BE2C (cell line): ENCODE measurements at regions not wholly inside any gene's neighbourhood (a gene's known extent, or its start where the extent isn't known, plus 50 kb on each side); places are given as distances from the start of the nearest gene placed in this dataset.
"Not testable (repeated sequence)": the region's sequence is repeated elsewhere in the genome, so short reads cannot be mapped to it uniquely, and the experiment has no call there.

ENCODE experiments used
- DNase-seq: peaks from one replicate; pipeline ENCODE4 v3.0.0-alpha.2; 2020
- H3K27me3 ChIP-seq: fragments of 250-450 bp; sonication (Bioruptor Pico); 2 replicates; pipeline ENCODE4 v1.5.1; 2020; ENCODE audit warnings: mild to moderate bottlenecking
- H3K36me3 ChIP-seq: fragments of 250-450 bp; sonication (Bioruptor Pico); 2 replicates; pipeline ENCODE4 v1.5.1; 2020; ENCODE audit warnings: mild to moderate bottlenecking
- H3K4me1 ChIP-seq: fragments of 250-450 bp; sonication (Bioruptor Pico); 2 replicates; pipeline ENCODE4 v1.5.1; 2020
- H3K4me3 ChIP-seq: 2 replicates; pipeline ENCODE4 v1.5.1; 2011; ENCODE audit warnings: low read depth, low read length
- H3K9me3 ChIP-seq: fragments of 250-450 bp; sonication (Bioruptor Pico); 2 replicates; pipeline ENCODE4 v1.5.1; 2020
- TF ChIP-seq, protein P1 (sequence below): IDR thresholded peaks from 2 replicates; pipeline ENCODE4 v1.5.1; 2012; ENCODE audit warnings: mild to moderate bottlenecking, low read depth, low read length

DNA sequence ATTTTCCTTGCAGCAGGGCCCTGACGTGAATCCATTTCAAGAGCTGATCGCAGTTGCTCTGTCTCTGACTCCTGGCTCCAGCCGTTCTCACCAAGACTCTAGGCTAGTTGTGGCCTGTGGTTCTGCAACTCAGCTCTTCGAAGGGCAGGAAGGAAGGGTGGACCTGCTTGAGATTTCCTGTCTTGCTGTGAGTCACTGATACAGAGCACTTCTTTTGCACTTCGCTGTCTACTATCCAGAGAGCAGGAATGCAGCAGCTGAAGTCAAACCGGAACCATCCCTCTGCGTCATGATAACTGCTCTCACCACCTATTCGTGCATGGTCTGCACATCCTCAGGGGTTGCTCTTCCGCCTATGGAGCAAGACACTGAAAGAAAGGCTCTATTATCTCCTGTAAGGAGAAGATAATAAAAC lies 59.7 kb downstream of the RAP2B start:
- no peaks in the 10 kb centered on the region for H3K27me3 ChIP-seq
- H3K9me3 ChIP-seq = no peaks in the 10 kb centered on the region
- H3K36me3 ChIP-seq = no peaks in the 10 kb centered on the region
- H3K4me1 ChIP-seq = no peaks in the 10 kb centered on the region
- TF ChIP-seq, protein P1, sequence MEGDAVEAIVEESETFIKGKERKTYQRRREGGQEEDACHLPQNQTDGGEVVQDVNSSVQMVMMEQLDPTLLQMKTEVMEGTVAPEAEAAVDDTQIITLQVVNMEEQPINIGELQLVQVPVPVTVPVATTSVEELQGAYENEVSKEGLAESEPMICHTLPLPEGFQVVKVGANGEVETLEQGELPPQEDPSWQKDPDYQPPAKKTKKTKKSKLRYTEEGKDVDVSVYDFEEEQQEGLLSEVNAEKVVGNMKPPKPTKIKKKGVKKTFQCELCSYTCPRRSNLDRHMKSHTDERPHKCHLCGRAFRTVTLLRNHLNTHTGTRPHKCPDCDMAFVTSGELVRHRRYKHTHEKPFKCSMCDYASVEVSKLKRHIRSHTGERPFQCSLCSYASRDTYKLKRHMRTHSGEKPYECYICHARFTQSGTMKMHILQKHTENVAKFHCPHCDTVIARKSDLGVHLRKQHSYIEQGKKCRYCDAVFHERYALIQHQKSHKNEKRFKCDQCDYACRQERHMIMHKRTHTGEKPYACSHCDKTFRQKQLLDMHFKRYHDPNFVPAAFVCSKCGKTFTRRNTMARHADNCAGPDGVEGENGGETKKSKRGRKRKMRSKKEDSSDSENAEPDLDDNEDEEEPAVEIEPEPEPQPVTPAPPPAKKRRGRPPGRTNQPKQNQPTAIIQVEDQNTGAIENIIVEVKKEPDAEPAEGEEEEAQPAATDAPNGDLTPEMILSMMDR = no peak
- no peak overlapping the region for H3K4me3 ChIP-seq
- no peak for DNase-seq

- H3K9me3 ChIP-seq, DNase-seq, H3K4me1 ChIP-seq, H3K4me3 ChIP-seq, H3K36me3 ChIP-seq, H3K27me3 ChIP-seq: not testable (repeated sequence)
Measured at GRCh38 chr3:153226877-153227276, 64.9 kb downstream of the RAP2B start.

- not testable (repeated sequence) for H3K27me3 ChIP-seq, H3K36me3 ChIP-seq
Measured at GRCh38 chr3:153230427-153230826, 68.4 kb downstream of the RAP2B start.

GRCh38 chr3:153231245-153231644 lies 69.2 kb downstream of the RAP2B start:
- not testable (repeated sequence) for H3K9me3 ChIP-seq, H3K4me1 ChIP-seq, H3K27me3 ChIP-seq, DNase-seq, H3K4me3 ChIP-seq, H3K36me3 ChIP-seq

More at GRCh38 chr3:153230427-153230826, 68.4 kb downstream of the RAP2B start:
- not testable (repeated sequence) for H3K4me3 ChIP-seq, DNase-seq, H3K9me3 ChIP-seq, H3K4me1 ChIP-seq

- H3K27me3 ChIP-seq, H3K4me3 ChIP-seq, H3K4me1 ChIP-seq, DNase-seq, H3K36me3 ChIP-seq, H3K9me3 ChIP-seq: not testable (repeated sequence)
Measured at GRCh38 chr3:153232050-153232752, 70.2 kb downstream of the RAP2B start.

DNA sequence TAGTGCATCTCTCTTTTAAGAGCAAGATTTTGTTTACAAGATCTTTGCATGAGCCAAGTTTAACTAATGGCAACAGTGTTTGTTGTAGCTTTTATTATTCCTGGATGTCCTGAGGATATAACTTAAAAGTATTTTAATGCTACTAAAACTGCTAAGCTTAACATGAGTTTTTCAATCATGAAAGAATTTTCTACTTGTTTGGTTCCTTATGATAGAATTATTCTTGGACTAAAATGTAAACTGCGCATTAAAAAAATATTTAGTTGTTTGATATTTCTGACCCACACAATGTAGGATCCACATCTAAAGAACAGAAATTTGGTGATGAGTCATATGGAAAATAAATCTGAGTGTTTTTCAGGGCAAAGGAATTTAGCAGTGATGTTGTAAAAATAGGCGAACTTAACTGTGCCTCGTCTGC lies 70.8 kb downstream of the RAP2B start:
- no peak for DNase-seq
- no peaks in the 10 kb centered on the region for H3K36me3 ChIP-seq
- TF ChIP-seq, protein P1 = no peak
- no peak overlapping the region for H3K4me3 ChIP-seq
- no peaks in the 10 kb centered on the region for H3K27me3 ChIP-seq
- no peaks in the 10 kb centered on the region for H3K9me3 ChIP-seq
- H3K4me1 ChIP-seq = no peaks in the 10 kb centered on the region

DNA sequence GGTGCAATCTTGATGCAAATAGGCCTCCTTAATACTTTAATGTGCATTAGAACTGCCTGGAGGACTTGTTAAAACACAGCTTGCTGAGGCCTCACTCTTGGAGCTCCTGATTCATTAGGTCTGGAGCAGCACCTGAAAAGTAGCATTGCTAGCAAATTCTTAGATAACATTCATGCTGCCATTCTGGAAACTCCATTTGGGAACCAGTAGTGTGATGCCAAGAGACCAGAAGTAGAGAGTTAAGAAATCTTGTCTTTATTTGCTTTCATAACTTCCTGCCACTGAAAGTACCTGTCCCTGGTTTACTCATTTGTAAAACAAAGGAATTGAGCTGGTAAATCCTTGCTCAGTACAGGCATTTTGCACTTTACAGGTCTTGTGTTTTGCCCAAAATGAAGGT lies 72.0 kb downstream of the RAP2B start:
- H3K36me3 ChIP-seq = no peaks in the 10 kb centered on the region
- TF ChIP-seq, protein P1 = no peak
- no peaks in the 10 kb centered on the region for H3K4me1 ChIP-seq
- no peaks in the 10 kb centered on the region for H3K27me3 ChIP-seq
- DNase-seq = no peak
- H3K9me3 ChIP-seq = no peaks in the 10 kb centered on the region
- H3K4me3 ChIP-seq = no peak overlapping the region

DNA sequence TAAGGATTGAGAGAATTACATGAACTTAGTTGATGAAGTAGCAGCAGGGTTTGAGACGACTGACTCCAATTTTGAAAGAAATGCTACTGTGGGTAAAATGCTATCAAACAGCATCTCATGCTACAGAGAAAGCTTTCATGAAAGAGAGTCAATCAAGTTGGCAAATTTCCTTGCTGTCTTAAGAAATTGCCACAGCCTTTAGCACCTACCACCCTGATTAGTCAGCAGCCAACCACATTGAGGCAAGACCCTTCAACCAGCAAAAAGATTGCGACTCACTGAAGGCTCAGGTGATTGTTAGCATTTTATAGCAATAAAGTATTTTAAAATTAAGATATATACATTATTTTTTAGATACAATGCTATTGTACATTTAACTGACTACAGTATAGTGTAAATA lies 80.9 kb downstream of the RAP2B start:
- DNase-seq = no peak
- TF ChIP-seq, protein P1 = no peak
- no peaks in the 10 kb centered on the region for H3K4me1 ChIP-seq
- H3K9me3 ChIP-seq = no peaks in the 10 kb centered on the region
- H3K27me3 ChIP-seq = no peaks in the 10 kb centered on the region
- H3K4me3 ChIP-seq = no peak overlapping the region
- no peaks in the 10 kb centered on the region for H3K36me3 ChIP-seq
